Liver (tissue), 3 donors: ENCODE measurements at regions not wholly inside any gene's neighbourhood (a gene's known extent, or its start where the extent isn't known, plus 50 kb on each side); places are given as distances from the start of the nearest gene placed in this dataset.

Source experiments
- EGR1 ChIP-seq, 2 donors: IDR thresholded peaks; 2 replicates each; pipeline ENCODE4 v1.6.1; 2016 to 2018; ENCODE audit warnings: antibody characterized with exemption in 2 of 2, low read depth in 2 of 2
- FOXA1 ChIP-seq: IDR thresholded peaks from 2 replicates; pipeline ENCODE4 v1.6.1; 2016; ENCODE audit warnings: antibody characterized with exemption
- GABPA ChIP-seq, 2 donors: IDR thresholded peaks in 1 of 2; conservative IDR thresholded peaks in 1 of 2; 2 replicates each; pipeline ENCODE4 v1.6.1; 2016; ENCODE audit warnings: antibody characterized with exemption in 2 of 2, mild to moderate bottlenecking in 1 of 2, moderate library complexity in 1 of 2
- HNF4G ChIP-seq: IDR thresholded peaks from 2 replicates; pipeline ENCODE4 v1.6.1; 2016; ENCODE audit warnings: antibody characterized with exemption
- JUND ChIP-seq, 2 donors: IDR thresholded peaks; 2 replicates each; pipeline ENCODE4 v1.6.1; 2016; ENCODE audit warnings: antibody characterized with exemption in 2 of 2
- MAX ChIP-seq: IDR thresholded peaks from 2 replicates; pipeline ENCODE4 v1.6.1; 2016; ENCODE audit warnings: antibody characterized with exemption
- RAD21 ChIP-seq, 2 donors: IDR thresholded peaks; 2 replicates each; pipeline ENCODE4 v1.6.1; 2016; ENCODE audit warnings: antibody characterized with exemption in 2 of 2, mild to moderate bottlenecking in 2 of 2
- TAF1 ChIP-seq: conservative IDR thresholded peaks from 2 replicates; pipeline ENCODE4 v1.6.1; 2016; ENCODE audit warnings: antibody characterized with exemption, mild to moderate bottlenecking
- TF ChIP-seq, protein P1 (sequence below): fragments of 150-350 bp; IDR thresholded peaks from 2 replicates; pipeline ENCODE4 v1.5.1; 2017; ENCODE audit warnings: improper control_type of control experiment, low read depth, low read length; ENCODE audit not compliant: missing input control
- donor health status: healthy.
- donor health status: healthy.

- TF ChIP-seq, protein P1, sequence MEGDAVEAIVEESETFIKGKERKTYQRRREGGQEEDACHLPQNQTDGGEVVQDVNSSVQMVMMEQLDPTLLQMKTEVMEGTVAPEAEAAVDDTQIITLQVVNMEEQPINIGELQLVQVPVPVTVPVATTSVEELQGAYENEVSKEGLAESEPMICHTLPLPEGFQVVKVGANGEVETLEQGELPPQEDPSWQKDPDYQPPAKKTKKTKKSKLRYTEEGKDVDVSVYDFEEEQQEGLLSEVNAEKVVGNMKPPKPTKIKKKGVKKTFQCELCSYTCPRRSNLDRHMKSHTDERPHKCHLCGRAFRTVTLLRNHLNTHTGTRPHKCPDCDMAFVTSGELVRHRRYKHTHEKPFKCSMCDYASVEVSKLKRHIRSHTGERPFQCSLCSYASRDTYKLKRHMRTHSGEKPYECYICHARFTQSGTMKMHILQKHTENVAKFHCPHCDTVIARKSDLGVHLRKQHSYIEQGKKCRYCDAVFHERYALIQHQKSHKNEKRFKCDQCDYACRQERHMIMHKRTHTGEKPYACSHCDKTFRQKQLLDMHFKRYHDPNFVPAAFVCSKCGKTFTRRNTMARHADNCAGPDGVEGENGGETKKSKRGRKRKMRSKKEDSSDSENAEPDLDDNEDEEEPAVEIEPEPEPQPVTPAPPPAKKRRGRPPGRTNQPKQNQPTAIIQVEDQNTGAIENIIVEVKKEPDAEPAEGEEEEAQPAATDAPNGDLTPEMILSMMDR, result no peak
- TF ChIP-seq EGR1 (IDR thresholded peaks at IDR 0.05; ENCODE audit: low read depth in 2 of 2) (no peak), RAD21 (IDR thresholded peaks at IDR 0.05) (no peak), TAF1 (no peak), FOXA1 (no peak), MAX (no peak), HNF4G (no peak), JUND (IDR thresholded peaks at IDR 0.05) (no peak), GABPA (IDR thresholded peaks at IDR 0.05 in 1 of 2, conservative IDR thresholded peaks at IDR 0.05 in 1 of 2) (no peak)
Observed at GRCh38 chr1:194300340-194300739, 1113.9 kb upstream of the B3GALT2 start.
